GM12875 (cell line): ENCODE measurements at regions not wholly inside any gene's neighbourhood (a gene's known extent, or its start where the extent isn't known, plus 50 kb on each side); places are given as distances from the start of the nearest gene placed in this dataset.

Source experiments
- H3K4me3 ChIP-seq: one replicate; pipeline ENCODE4 v1.5.1; 2011; ENCODE audit warnings: low read depth, low read length, control low read depth
- TF ChIP-seq, protein P1 (sequence below): IDR thresholded peaks from 2 replicates; pipeline ENCODE4 v1.5.1; 2011; ENCODE audit warnings: low read depth, mild to moderate bottlenecking, control low read depth, inconsistent platforms, low read length, moderate library complexity, borderline replicate concordance; ENCODE audit not compliant: insufficient read depth

DNA sequence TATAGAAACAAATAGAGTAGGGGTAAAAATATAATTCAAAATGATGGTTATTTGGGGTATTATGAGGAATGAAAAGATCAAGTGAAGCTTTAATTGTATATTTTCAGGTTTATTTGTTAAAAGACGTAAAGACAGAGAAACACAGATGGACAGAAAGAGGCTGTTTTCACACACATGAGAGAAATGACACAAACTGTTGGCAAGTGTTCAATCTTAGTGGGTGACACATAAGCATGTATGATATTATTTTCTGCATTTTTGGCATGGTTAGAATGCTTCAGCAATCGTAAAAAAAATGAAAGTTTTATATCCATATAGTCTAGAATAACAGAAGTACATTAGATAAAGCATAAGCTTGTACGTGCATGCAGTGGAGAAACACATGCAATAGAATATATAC, 464.4 kb upstream of the AKR1E2 start:
- TF ChIP-seq, protein P1, sequence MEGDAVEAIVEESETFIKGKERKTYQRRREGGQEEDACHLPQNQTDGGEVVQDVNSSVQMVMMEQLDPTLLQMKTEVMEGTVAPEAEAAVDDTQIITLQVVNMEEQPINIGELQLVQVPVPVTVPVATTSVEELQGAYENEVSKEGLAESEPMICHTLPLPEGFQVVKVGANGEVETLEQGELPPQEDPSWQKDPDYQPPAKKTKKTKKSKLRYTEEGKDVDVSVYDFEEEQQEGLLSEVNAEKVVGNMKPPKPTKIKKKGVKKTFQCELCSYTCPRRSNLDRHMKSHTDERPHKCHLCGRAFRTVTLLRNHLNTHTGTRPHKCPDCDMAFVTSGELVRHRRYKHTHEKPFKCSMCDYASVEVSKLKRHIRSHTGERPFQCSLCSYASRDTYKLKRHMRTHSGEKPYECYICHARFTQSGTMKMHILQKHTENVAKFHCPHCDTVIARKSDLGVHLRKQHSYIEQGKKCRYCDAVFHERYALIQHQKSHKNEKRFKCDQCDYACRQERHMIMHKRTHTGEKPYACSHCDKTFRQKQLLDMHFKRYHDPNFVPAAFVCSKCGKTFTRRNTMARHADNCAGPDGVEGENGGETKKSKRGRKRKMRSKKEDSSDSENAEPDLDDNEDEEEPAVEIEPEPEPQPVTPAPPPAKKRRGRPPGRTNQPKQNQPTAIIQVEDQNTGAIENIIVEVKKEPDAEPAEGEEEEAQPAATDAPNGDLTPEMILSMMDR, result no peak
- H3K4me3 ChIP-seq, result no peak overlapping the region

DNA sequence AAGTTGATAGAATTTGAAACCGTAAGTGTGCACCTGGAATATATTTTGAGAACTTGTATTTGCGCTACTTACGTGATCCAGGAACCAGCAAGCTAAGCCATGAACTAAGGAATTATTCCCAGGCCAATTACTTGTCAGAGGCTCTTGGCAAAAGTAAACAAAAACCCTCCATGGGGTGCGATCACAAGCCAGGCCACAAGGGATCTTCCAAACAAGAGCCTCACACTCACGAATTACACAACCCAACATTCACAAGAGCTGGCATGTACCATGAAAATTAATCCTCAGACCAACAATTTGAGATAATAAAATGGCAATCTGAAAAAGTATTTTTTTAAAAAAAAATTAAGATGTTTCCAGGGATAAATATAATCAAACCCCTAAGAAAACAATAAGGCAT, 467.0 kb upstream of the AKR1E2 start:
- TF ChIP-seq, protein P1, result no peak
- H3K4me3 ChIP-seq, result no peak overlapping the region

GRCh38 chr10:4357911-4358310, 468.1 kb upstream of the AKR1E2 start:
- no peak overlapping the region for H3K4me3 ChIP-seq
- TF ChIP-seq, protein P1, result no peak

DNA sequence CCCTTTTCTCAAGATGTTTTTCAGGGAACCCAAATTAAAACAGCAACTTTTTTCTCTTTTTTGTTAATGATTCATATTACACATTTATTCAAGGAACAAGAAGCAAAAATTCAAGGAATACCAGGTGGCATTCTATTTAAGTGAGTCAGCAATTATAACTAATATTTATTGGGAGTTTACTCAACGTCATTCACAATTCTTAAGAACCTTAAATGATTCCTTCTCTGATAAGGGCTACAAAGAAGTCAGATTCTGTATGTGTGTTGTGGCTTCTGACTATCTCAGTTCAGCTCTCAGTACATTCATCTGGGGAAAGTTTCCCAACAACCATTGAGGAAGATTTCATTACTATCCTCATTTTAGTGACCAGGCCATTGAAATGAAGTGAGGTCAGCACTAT, 470.7 kb upstream of the AKR1E2 start:
- no peak overlapping the region for H3K4me3 ChIP-seq
- TF ChIP-seq, protein P1, result no peak

GRCh38 chr10:4354382-4354812, 471.6 kb upstream of the AKR1E2 start:
- H3K4me3 ChIP-seq, result no peak overlapping the region
- TF ChIP-seq, protein P1, result no peak

GRCh38 chr10:4353964-4354363, 472.0 kb upstream of the AKR1E2 start:
- H3K4me3 ChIP-seq, result no peak overlapping the region
- TF ChIP-seq, protein P1, result no peak

DNA sequence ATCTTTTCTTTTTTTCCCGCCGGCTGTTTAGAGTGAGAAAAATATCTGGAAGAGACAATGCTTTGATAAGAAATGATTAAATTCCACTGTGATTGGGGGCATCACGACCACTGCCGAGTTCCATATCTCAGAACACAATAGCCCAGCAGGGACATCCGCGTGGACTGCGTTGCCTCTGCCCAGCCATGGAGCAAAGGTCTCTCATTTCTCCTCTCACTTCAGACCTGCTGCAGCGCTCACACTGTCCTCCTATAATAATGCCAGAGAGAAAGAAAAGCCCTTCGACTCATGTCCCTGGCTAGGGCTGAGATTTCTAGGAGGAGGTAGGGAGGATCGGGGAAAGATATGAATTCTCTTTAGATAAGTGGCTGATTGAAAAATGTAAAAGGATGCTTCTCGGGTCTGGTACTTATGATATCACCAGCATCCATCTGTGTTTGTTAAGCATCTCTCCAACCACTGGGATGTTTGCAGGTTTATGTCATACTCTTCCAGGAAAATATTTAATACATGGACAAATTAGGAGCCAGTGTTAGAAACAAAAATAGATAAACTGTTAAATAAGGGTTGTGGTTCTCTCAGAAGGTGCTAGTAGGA, 472.9 kb upstream of the AKR1E2 start:
- H3K4me3 ChIP-seq, result no peak overlapping the region
- TF ChIP-seq, protein P1, result no peak
